Activated naive CD4-positive, alpha-beta T cell treated with Interleukin-2 at 50 U/mL for 16 hours (primary cell): ENCODE measurements at regions not wholly inside any gene's neighbourhood (a gene's known extent, or its start where the extent isn't known, plus 50 kb on each side); places are given as distances from the start of the nearest gene placed in this dataset.

Experiments used
- DNase-seq: peaks from one replicate; pipeline ENCODE4 v3.0.0-alpha.2; 2020

DNA sequence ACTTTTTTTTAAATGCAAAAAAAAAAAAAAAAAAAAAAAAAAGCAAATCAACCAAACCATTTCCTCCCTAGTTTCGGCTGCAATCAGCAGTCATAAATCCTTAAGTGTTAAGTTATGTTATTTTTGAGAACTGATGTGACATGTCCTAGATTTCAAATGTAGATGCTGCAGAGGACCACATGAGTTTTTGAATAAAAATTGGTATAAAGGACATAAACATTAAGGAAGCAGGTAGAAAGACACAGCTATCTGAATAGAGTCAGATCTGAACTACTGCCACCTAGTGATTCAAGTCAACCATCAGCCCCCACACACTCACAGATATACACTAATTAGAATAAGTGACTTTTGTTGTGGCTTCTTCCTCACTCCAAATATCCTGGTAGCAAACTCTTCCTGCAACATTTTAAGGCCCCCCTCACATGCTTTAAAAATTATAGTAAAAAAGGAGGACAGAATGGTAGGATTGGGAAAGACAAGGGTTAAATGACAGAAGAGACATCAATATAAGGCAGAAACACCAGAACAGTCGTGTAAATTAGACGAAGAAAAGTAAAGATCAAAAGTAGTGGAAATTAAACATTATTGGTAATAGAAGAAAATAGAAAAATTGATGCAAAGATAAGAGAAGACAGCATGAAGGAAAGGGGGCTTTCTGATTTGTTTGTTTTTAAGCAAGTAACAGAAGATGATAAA, 394.5 kb upstream of the ATP2B1 start:
- DNase-seq: peak; percentile 9

DNA sequence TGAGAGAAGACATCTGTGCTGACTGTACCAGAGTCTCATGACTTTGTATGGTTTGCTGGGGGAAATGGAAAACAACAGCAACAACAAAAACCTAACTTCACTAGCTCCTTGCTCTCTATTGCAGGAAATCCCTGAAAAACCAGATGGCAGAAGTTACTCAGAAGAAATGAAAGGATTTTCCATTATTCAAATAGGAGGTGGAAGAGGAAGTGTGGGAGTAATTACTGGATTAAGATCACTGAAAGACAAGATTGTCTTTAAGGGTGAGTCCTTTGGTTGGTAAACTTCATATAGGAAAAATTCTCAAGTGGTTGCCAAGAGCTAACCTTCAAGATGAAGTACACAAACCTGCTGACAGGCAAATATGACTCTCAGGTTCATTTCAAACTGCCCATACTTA, 391.9 kb upstream of the ATP2B1 start:
- no peak for DNase-seq

DNA sequence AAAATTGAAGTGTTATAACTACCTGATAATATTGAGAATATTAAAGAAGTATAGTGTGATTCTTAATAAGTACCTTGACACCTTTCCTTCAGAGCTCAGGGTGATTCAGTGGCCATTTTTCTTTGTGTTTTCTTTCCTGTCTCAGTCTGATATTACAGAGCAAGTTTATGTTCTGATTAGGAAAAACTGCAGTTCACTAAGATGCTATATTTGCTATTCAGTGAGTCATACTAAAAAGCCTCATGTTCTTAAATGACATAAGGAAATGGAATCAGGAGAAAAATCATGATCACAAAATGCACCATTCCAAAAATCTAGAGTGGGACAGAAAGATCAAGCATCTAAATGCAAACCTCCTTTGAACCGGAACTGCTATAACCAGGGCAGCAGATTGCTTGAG, 390.6 kb upstream of the ATP2B1 start:
- DNase-seq: no peak

DNA sequence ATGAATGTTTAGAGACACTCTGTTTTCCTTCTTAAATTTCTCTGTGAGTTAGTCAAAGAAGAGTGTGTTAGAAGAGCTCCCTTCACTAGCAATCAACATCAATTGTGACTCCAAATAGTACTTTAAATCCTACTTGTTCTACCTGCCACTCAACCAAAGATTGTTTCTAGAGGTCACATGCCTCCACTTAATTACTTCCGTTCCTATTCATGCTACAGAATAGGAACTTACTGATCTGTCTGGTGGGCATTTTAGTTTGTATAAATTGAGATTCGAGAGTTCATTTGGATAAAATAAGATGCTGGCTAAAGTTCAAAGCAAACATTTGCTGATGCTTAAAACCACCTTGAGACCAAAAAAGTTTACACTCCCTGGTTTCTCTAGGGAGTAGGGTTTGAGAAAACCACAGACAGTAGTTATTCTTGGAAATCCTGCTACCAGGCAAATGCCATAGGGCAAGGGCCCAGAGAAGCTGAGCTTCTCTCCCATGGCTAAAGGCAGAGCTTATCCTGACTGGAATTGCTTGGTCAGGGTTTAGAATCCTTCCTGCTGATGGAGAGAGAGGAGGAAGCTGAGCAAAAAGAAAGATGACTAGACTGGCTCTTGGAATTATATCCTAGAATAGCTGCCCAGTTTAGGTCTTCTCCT, 389.6 kb upstream of the ATP2B1 start:
- DNase-seq: no peak

DNA sequence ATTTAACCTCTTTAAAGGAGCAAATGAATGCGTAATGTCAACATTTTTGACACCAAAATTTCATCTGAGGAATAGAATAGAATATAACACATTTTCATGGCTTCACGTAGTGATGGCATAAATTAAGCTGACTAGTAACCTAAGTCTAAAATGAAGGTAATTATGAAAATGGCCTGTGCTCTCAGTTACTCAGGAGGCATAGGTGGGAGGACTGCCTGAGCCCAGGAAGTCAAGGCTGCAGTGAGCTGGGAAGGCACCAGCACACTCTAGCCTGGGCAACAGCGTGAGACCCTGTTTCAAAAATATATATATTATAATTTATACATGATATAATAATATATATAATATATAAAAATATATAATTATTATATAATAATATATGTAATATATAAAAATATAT, 383.2 kb upstream of the ATP2B1 start:
- no peak for DNase-seq

DNA sequence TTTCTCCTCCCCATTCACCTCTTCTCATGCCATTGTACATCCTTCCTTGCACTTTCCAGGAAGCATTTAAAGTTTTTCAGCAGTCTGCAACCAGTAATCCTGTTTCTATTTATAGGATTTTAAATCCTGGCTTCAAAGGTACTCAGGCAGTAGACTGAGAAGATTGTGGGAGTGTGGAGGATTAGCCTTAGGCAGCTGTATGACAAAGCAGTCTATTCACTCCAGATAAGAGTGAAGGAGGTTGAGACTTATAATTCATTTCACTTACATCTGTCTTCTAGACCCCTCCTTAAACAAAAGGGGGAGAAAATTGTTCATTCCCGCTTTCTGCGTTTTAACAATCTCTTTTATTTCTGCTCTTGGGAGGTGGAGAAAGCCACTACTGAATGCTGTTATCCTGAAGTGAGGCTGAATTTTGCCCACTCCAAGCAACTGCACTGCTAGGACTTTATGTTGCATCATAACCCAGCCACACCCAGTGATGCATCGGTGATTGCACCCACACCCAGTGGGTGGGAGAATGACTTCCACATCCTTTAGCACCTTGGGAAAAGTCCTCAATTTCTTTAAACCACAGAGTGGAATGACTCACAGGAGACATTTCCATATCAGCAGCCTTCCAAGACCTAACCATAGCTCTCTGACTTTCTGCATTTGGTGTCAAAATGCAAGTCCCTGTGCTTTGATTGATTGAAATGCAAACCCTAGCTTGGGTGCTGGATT, 382.5 kb upstream of the ATP2B1 start:
- no peak for DNase-seq

DNA sequence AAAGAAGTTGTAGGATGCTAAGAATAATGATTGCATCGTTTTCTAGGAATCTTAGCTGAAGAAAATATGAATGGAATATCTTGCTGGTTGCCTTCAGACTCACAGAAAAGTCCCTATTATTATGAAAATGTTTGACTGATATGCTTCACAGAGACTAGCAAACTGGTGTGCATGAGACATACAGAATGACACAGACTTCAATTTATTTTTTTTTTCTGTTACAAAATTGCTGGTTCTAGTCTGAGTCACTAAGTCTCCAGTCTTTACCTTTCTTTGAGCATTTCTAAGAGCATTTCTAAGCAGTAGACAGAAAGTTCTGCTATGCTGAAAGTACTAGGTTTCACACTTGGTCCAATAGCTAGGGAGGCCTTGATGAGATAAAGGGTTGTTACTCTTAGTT, 377.6 kb upstream of the ATP2B1 start:
- no peak for DNase-seq

DNA sequence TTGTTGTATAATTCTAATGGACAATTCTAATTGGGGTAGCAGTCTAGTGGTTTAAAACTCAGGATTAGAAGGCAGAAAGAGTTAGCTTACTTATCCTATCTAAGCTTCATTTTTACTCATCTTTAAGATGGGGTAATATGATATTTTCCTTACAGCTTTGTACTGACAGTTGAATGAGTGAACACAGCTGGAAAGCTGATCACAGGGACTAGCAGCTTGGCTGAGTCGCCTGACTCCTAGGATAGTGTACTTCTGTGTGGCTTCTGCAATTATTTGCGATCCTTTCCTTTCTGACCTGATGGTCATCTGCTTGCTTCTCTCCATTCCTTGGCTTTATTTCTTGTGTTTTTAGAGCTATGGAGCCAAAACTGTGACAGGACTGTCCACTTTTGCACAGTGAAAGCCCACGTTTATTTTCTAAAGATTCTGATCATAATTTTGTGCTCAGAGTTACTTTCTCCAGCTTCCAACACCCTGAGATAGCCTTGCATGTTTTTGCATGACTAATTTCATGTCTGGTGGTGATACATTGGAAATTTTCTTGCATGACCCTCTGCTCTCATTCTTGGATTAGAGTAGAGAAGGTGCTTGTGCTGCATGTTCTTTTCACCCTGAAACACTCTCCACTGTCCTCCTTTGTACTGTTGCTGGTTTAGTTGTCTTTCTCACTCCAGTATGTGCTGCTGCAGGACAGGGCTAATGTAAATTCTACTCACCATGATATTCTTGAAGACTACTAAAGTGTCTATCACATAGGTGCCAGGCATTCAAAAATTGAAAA, 377.0 kb upstream of the ATP2B1 start:
- DNase-seq: no peak

DNA sequence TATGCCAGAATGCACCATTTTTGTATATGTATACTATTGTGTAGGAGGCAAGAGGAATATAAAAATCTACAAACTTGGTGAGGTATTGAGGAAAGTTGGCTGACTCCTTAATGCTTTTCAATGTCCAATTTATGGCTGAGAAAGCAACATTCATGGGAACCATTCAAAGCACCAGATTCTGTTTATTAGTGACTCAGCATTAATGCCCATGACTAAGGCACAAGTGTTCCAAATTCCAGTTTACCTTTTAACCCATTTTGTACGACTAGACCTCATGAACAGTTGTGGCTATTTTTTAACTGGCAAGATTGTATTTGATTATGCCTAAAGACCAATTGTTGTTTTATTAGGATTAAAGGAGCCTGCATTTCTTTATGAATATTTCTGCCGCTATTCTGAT, 375.4 kb upstream of the ATP2B1 start:
- no peak for DNase-seq

DNA sequence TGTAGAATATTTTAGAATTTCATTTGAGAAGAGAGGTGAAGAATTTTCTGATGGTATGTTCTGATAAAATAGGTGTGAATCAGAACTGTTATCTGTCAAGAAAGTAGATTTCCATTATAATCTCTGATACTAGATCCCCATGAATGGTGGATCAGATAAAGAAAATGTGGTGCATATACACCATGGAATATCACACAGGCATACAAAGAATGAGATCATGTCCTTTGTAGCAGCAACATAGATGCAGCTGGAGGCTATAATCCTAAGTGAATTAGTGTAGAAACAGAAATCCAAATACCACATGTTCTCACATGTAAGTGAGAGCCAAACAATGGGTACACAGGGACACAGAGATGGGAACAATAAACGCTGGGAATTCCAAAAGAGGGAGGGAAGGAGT, 372.0 kb upstream of the ATP2B1 start:
- no peak for DNase-seq

DNA sequence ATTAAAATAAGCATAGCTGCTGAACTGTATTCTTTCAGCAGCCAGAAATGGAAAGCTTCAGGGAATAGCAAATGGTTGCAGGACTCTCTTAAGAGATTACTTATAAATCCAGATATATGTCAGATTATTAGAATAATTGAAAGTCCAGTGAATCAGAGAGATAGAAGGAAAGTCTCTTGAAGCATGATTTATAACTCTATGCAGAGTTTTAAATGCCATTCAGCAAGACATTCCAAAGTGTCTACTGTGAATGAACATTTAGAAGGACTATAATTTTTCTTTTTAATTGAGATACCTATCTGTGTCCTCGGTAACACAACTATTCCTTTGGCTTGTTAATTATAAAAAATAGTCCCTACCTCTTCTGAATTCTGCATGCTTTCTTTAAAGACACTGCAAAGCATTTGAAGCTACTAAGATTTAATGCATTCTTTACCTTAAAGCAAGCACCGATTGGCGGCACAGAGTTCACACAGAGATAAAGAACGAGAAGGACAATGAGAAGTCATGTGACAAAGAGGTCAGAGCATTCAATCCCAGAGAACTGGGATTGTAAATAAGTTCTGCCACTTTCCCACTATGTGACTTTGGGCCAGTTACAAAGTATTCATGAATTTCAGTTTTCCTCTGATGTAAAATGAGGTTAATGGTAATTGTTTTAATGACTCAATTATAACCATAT, 371.0 kb upstream of the ATP2B1 start:
- DNase-seq: no peak

DNA sequence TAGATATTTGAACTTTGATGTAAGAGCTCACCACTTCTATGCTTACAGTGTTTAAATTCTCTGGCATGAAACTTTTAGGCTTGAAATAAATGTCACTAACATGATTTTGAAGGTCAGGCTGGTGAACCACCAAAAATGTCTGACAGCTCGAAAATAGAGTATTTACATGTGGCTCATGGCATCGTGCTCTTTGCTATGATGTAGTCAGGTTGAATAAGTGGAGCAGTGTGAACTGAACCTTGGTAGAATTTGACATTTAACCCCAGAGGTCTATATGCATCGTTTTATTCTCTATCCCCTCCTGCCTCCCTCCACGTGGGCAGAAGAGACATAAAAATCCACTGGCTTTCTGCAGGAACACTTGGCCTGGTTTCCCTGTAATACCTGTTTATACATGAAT, 369.7 kb upstream of the ATP2B1 start:
- DNase-seq: no peak

DNA sequence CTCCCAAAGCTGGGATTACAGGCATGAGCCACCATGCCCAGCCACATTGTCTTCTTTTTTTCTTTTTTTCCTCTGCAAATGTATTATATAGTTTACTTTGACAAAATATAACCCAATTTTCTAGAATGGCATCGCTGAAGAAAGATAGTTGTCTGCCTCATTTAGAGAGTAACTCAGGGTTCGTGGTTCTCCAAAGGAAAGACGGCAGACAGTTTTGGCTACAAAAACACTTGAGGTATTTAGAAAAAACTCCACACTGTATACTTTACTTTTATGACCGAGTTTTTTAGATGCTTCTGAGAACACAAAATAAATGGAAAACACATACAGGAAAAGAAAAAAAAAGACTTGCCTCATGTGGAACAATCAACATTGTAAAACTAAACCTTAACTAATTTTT, 369.1 kb upstream of the ATP2B1 start:
- no peak for DNase-seq

DNA sequence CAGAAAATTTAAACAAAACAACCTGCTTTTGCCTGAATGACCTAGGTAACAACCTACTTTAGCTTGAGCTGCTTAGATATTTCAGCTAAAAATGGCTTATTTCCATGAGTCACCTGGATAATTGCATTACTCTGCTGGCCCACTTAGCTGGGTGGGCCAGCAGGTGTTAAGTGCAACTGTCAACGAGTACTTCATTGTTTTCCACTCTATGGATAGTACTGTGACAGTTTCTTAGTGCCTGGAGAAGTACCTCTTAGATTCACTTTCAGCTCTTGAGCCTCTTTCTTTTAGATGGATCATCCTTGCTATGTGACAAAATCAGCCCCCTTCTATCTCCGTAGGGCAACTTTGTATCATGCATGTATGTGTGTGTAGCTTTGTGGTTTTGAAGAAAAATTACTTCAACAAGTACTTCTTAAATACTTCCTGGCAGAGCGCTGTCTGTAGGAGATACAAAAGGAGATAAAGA, 368.2 kb upstream of the ATP2B1 start:
- DNase-seq: no peak

DNA sequence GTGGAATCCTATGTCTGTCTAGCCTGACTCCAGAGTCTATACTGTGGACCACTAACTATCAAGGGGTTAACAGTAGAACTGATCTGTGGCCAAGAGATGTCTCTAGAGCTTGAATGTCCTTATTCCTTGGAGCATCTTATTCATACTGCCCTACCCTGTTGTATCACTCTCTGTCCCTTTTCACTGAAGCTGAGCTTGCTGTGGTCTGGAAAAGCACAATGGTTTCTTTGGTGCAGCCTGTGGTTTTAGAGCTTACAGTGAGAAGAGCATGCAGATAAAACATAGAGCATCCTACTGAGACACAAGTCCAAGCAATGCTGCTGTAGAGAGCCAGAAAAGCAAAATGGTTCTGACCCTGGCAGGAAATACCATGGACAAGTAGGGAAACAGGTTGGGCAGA, 367.0 kb upstream of the ATP2B1 start:
- DNase-seq: no peak

DNA sequence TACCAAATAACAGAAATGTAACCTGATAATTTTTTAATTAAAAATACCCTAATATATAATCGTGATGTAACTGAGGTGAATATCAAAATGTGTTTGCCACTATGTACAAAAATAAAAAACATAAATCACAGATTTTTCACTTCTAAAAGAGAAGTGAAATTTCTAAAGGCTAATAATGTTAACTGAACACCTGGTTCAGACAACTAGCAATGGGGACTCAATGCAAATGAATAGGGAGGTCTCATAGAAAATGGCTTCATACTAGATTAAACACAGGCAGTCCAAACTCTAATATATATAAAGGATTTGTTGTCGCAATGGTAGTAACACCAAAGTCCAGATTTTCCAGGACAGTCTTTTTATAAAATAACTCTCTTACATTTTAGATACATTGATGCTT, 365.4 kb upstream of the ATP2B1 start:
- DNase-seq: no peak

DNA sequence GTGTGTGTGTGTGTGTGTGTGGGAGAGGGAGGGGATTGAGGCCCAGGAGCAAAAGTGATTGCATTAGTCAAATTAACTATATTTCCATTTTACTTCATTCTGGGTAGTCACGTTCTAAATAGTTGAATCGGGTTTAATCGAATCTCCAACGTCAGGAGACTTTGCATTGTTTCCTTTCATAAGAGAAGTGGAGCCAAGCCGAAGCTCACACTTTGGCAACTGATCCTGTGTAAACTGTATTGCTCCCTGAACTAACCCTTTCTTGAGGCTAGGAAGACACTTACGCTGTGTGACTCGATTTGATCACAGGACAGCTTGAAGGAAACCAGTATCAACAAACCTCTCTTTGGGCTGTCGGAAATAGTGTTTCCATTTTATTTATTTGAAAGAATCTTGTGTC, 363.4 kb upstream of the ATP2B1 start:
- DNase-seq: no peak

DNA sequence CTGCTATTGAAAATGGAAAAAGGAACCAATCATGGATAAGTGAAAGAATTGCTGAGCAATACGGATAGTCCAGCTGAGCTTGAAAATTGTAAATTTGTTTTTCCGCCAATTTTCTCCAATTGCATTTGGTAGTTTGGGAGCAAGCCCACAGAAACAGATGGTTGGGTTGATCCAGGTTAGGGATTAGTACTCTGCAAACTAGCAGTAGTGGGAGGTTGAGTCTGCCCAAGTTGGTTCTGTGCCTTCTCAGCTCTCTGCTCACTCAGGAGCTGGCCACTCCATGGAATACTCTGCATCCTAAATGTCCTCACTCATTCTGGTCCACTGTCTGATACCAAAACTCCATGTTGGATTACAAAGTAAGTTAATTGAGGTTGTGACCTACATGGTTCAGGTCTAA, 361.1 kb upstream of the ATP2B1 start:
- no peak for DNase-seq

DNA sequence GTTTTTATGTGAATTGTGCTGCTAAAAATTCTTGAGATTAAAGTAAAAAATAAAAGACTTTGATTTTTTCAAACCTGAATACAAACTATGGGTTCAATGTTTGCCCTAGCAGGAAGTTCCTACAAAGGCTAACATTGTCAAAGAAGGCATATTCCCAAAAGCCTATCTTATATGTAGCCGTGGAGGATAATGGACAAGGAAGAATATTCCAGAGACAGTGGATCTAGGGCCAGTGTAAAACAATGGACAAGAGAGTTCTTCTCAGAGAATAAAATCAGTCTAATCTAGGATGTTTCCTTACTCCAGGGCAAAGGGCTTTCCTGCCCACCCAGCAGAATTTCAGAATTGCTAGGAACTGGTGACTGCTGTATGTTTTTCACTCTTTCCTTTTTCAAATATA, 359.2 kb upstream of the ATP2B1 start:
- no peak for DNase-seq

DNA sequence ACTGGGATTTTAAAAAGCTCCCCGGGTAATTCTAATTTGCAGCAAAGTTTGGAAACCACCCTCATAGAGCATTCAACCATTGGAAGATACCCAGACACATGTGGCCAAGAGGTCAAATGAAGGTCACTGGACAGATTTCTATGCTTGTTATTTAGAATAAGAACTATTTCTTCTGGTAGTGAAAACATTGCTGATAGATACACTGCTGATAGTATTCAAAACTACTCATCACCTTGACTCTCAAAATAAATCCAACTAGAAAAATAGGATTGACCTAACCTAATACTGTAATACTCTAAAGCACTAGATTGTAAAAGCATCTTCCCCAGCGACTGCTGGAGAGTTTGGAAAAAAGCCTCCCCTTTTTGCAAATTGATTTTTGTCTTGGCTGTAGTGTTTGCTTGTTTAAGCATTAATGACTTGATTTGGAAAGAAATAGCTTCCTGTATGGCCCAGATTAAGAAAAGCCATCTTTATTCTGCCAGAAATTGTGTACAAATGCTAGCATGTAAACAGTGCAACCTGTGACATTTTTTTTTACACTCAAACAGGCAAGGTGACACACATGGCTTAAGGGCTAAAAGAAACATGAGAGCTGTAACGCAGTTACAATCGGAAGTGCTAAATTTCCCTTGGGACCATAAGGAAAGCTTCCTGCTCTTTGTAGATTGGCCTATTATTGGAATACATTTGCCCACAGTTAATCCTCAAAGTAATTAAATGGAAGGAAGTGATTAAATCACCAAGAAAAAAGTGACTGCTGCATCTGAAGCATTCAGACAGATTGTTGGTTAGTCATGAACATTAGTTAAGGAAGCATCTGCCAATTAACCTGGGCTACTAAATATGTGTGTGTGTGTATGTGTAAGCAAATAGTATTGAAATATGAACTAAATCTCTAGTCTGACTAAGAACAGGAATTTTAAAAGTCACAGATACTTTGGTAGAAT, 356.5 kb upstream of the ATP2B1 start:
- DNase-seq: no peak

DNA sequence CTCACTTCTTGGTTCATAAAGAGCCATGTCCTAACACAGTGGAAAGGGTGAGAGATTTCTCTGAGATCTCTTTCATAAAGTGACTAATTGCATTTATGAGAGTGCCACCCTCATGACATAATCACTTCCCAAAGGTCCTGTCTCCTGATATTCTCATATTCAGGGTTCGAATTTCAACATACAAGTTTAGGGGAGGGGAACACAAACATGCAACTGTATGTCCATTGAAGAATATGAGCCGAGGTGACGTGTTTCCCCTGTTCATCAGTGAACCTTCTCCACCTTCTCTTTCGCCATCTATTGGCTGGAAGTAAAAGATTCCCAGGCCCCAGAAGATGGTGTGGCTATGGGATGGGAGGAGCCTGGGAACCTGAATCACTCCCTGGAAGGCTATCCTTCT, 354.2 kb upstream of the ATP2B1 start:
- DNase-seq: no peak

DNA sequence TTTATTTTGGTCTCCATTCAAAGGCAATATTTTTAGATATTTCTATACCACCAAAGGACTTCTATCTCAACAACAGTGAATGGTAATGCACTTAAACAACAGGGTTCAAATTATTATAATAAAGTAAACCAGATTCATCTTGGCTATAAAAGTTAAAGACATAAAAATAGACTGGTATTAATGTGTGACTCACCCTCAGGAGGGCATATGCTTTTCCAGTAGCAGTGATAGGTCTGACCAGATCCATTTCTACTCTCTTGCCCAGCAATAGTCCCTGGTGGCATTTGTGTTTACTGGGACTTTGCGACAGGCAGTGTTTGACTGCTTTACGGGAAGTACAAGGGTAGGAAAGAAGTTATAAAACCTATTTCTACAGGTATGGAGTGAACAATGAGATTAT, 353.2 kb upstream of the ATP2B1 start:
- DNase-seq: no peak
